ENCODE measurements at regions not wholly inside any gene's neighbourhood (a gene's known extent, or its start where the extent isn't known, plus 50 kb on each side); places are given as distances from the start of the nearest gene placed in this dataset.

GRCh38 chr4:129346734-129347133, 250.8 kb downstream of the C4orf33 start:
- no peak for DNase-seq (ENCODE audit: low read depth in 2 of 2)

DNA sequence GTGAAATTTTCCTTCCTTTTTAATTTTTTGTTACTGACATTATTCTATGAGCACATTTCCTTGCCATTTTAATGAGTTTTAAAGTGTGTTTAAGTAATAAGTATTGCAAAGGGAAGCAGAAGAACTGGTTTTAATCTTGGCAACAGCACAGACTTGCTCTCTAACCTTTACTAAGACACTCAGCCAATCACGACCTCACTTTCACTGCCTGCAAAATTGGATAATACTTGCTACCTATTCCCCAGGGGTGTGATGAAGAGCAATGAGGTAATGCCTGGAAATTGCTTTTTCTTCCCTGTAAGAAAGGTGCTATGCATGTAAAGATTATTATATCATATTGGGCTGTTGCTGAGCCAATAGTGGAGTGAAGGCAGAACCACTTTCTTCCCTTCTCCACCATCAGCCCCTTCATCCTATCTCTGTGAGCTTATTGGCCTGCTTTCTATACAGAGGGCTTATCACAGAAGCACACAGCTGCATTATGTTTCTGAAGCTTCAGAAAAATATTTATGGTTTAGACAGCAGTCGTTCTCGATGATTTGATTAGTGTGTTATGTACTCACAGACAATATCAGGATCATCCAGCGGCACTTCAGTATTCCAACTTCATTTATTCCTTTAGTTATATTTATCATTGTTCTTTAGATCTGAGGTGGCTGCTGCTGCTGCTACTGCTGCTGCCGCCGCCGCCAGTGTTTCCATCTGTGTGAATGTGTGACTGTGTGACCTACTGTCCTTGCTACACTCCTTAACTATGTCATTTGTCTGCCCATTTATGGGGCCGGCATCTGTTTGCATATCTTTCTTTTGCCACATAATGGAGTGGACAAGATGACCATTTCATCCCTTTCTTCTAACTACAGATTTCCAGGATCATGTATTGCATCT, 255.1 kb downstream of the C4orf33 start:
- no peak for DNase-seq (ENCODE audit: low read depth in 2 of 2)

- no peak for DNase-seq (ENCODE audit: low read depth in 2 of 2)
These were observed 256.5 kb downstream of the C4orf33 start for GRCh38 chr4:129352480-129352879.

- DNase-seq (ENCODE audit: low read depth in 2 of 2): no peak
These were observed 257.5 kb downstream of the C4orf33 start for GRCh38 chr4:129353490-129353889.

DNA sequence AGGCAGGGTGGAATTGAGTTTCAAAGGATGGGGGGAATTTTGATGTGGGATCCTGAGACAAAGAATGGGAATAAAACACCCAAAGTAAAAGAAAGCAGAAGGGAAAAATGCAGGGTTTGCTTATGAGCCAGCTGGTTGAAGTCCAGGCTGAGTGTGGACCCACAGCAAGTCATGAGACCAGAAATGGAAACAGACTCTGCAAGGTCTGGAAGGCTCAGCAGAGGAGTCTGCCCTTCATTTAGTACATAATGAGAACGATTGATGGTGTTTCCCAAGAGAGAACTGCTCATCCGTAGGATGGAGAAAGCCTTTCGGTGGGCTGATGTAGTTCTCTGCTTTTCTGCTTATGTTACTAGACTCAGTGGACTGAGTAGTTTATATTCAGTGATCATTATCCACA, 259.1 kb downstream of the C4orf33 start:
- DNase-seq (ENCODE audit: low read depth in 2 of 2): no peak

DNA sequence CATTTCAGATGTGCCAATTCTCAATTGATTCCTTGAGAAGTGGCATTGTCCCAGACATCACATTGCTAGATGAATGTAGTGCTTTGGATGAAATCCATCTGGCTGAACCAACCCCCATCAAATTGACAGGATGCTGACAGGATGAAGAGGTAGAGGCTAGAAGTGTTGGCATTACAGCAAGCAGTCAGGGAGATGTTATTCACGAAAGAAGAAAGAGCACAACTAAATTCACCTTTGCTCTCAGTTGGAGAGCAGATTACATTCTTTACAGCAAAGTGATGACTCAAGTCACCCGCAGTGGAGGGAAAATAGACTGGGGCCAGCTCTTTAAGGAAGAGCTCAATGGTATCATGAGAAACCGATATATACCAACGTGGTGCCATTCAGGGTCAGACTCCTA, 259.6 kb downstream of the C4orf33 start:
- DNase-seq (ENCODE audit: low read depth in 2 of 2): no peak

DNA sequence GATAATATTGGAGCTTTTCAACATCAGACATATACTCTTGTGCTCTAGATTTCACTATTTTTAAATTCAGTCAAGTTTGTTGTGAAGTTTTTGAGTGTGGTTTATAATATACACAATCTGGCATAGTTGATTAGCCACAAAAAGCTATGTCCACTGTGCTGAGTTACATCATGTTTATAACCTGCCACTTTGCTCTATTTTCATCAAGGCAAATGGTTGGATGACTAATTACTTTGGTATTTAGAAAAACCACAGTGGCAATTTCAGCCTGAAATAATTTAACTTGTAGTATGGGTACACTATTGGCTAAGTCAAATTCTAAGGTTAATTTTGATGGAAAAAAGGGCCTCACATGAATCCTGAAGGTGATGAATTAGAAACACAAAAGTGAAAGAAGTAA, 262.6 kb downstream of the C4orf33 start:
- no peak for DNase-seq (ENCODE audit: low read depth in 2 of 2)

GRCh38 chr4:129359461-129359860, 263.5 kb downstream of the C4orf33 start:
- no peak for DNase-seq (ENCODE audit: low read depth in 2 of 2)

GRCh38 chr4:129362691-129363274, 266.8 kb downstream of the C4orf33 start:
- DNase-seq (ENCODE audit: low read depth in 2 of 2): peak in 1 of 2 donors; percentile 0

GRCh38 chr4:129364747-129365452, 268.9 kb downstream of the C4orf33 start:
- no peak for DNase-seq (ENCODE audit: low read depth in 2 of 2)

DNA sequence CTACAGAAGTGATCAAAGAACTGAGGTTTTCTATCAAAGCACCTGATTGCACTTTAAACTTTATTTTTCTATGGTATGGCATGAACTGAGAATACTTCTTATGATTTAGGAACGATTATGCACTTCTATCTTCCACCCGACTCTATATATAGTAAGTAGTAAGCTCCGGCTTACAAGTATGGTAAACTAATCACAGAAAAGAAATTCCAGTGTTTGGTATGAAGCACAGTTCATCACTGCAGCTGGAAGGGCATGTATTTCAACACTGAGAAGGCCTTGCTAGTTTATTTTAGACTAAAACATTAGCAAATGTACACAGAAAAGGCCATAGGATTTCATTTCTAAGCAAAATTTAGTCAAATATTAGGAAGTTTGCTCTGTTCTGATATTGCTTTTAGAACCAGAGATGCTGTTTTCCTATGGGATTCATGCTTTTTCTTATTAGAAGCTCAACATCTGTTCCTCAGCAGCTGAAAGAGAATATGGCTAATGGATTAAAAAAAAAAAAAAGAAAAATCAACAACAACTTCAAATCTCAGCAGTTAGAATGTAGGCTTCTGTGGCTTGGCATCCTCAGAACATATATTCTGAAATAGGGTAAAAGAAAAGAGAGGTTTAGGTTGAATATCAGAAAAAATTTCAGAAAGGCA, 273.5 kb downstream of the C4orf33 start:
- no peak for DNase-seq (ENCODE audit: low read depth in 2 of 2)

GRCh38 chr4:129371065-129371464, 275.1 kb downstream of the C4orf33 start:
- DNase-seq (ENCODE audit: low read depth in 2 of 2): no peak

- DNase-seq (ENCODE audit: low read depth in 2 of 2): no peak
These were observed 276.0 kb downstream of the C4orf33 start for GRCh38 chr4:129371926-129372325.

GRCh38 chr4:129377131-129377845, 281.3 kb downstream of the C4orf33 start:
- DNase-seq (ENCODE audit: low read depth in 2 of 2): no peak

DNA sequence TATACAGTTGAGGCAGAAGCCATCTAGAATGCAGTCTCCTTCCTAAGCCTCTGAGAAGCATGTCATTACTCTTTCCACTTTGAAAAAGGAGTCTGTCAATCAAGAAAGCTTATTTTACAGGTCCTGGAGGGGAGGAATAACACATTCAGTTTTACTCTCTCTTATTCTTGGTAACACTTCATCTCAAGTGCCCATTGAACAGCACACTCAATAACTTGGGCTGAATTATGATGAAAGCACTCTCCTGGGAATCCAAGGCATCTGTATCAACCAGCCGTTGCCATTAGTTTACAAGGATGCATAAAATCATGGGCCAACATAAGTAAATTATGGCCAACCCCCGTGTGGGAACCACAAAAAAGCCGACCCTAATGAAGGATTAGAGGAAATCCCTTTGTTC, 282.4 kb downstream of the C4orf33 start:
- no peak for DNase-seq (ENCODE audit: low read depth in 2 of 2)

GRCh38 chr4:129379429-129379828, 283.5 kb downstream of the C4orf33 start:
- DNase-seq (ENCODE audit: low read depth in 2 of 2): no peak

- no peak for DNase-seq (ENCODE audit: low read depth in 2 of 2)
These were observed 289.0 kb downstream of the C4orf33 start for GRCh38 chr4:129384974-129385373.

- no peak for DNase-seq (ENCODE audit: low read depth in 2 of 2)
These were observed 291.7 kb downstream of the C4orf33 start for GRCh38 chr4:129387666-129388065.

DNA sequence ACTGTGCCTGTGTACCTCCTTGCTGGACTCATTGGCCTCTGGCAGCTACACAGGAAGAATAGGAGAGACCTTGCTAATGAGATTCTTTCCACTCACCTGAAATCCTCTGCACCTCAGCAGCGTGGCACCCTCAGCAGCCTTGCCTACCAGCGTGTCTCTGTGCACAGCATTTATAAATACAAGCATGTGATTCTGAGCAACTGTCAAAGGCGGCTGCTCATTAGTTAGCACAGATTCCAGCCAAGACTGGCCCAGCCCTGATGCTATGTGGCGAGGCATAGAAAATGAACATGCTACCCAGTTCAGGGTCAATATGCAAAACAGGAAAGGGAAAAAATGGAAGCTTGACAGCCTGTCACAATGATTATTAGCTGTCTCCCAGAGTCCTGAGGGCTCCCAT, 298.0 kb downstream of the C4orf33 start:
- no peak for DNase-seq (ENCODE audit: low read depth in 2 of 2)

DNA sequence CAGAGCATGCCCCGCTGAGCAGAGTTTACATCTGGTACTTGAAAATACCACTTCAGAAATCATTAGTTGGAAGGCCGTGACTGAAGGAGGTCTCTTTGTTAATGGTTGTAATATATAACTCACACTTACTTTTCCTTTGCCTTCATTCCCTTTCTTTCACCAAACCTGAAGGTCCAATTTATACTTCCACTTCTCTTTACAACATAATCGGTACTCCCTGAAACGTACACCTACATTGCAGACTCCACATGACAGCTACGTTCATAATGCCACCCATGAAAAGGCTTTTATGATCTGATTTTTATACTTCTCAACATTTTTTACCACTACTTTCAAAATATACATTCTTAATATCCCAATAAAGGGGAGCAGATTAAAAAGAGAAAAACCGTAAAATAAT, 298.7 kb downstream of the C4orf33 start:
- DNase-seq (ENCODE audit: low read depth in 2 of 2): no peak

GRCh38 chr4:129403848-129404247, 307.9 kb downstream of the C4orf33 start:
- DNase-seq (ENCODE audit: low read depth in 2 of 2): no peak

GRCh38 chr4:129410115-129410514, 314.2 kb downstream of the C4orf33 start:
- DNase-seq (ENCODE audit: low read depth in 2 of 2): no peak

Measured in stimulated activated CD8-positive, alpha-beta memory T cell treated with anti-CD3 and anti-CD28 coated beads, Interleukin-15, amount 100 ng/mL, for 48 hours (primary cell).